ENCODE measurements at regions not wholly inside any gene's neighbourhood (a gene's known extent, or its start where the extent isn't known, plus 50 kb on each side); places are given as distances from the start of the nearest gene placed in this dataset.

DNA sequence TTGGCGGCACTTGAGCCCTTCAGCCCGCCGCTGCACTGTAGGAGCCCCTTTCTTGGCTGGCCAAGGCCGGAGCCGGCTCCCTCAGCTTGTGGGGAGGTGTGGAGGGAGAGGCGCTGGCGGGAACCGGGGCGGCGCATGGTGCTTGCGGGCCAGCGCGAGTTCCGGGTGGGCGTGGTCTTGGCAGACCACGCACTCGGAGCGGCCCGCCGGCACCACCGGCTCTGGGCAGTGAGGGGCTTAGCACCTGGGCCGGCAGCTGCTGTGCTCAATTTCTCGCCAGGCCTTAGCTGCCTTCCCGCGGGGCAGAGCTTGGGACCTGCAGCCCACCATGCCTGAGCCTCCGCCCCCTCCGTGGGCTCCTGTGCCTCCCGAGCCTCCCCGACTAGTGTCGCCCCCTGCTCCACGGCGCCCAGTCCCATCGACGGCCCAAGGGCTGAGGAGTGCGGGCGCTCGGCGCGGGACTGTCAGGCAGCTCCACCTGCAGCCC is 673.7 kb upstream of the BRINP3 start:
- no peak for DNase-seq (ENCODE audit: low spot score)

- no peak for DNase-seq (ENCODE audit: low spot score)
These were observed 675.1 kb upstream of the BRINP3 start for GRCh38 chr1:191152776-191153175.

DNA sequence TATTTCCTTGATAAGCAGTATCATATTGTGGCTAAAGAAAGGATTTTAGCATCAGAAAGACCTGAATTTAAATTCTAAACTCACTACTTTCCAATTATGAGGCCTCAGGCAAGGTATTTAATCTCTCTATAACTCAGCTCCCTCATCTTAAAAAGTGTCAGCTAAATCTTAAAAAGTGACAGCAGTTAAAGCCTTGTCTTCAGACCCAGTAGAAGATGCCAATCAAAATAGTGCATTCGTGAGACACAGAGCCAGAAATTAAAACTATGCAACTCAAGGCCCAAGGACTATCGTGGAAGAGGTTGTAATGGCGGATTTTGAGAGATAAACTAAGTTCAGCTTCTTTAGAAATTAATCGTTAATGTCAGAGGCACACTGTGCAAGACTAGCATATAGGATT is 677.5 kb upstream of the BRINP3 start:
- DNase-seq (ENCODE audit: low spot score) = no peak

GRCh38 chr1:191160837-191161236 is 683.2 kb upstream of the BRINP3 start:
- no peak for DNase-seq (ENCODE audit: low spot score)

- DNase-seq (ENCODE audit: low spot score) = no peak
These were observed 685.1 kb upstream of the BRINP3 start for GRCh38 chr1:191162762-191163161.

GRCh38 chr1:191163621-191164020 is 686.0 kb upstream of the BRINP3 start:
- no peak for DNase-seq (ENCODE audit: low spot score)

GRCh38 chr1:191174298-191174697 is 696.6 kb upstream of the BRINP3 start:
- DNase-seq (ENCODE audit: low spot score) = peak; percentile 18

GRCh38 chr1:191176131-191176530 is 698.5 kb upstream of the BRINP3 start:
- DNase-seq (ENCODE audit: low spot score) = no peak

- peak; percentile 35 for DNase-seq (ENCODE audit: low spot score)
These were observed 729.0 kb upstream of the BRINP3 start for GRCh38 chr1:191206513-191207207.

GRCh38 chr1:191222206-191222605 is 744.5 kb upstream of the BRINP3 start:
- DNase-seq (ENCODE audit: low spot score) = no peak

DNA sequence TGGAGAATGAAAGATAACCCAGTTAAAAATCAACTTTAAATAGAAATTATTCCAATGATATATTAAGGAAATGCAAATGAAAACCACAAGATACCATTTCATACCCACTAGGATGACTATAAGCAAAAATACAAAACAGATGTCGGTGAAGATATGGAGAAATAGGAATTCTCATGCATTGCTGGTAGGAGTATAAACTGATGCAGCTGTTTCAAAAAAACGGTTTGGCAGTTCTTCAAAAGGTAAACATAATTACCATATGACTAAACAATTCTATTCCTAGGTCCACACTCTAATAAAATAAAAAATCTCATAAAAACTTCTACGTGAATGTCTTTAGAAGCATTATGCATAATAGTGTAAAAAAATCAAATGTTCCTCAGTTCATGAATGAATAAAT is 763.3 kb upstream of the BRINP3 start:
- no peak for DNase-seq (ENCODE audit: low spot score)

DNA sequence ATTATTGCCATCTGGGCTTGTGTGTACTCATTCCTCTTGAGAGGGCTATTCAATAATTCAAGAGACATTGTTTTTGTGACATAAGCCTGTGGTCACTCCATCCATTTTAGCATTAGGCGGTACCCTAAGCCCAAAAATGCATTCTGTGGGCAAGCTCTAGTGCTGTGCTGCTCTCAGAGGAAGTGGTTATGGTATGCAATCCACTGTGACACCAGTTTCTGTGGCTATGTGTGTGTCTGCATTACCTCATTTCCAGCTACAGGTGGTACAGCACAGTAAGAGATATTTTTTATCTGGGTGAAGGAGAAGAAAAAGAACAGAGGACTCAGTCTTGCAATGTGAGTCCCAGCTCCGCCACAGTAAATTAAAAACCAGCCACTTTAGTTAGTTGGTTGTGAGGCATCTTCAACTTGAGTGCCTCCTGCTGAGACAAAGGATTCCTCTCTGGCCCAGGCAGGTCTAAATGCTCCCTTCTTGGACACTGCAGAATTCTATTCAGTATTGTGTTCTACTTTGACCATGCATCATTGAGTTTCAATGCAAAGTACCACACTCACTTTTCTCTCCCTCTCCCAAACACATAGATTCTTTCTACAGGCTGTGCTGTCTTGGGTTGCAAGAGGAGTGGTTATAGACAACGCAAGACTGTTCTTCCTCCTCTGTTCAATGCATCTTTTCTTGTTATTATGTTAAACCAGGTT is 777.8 kb upstream of the BRINP3 start:
- no peak for DNase-seq (ENCODE audit: low spot score)

DNA sequence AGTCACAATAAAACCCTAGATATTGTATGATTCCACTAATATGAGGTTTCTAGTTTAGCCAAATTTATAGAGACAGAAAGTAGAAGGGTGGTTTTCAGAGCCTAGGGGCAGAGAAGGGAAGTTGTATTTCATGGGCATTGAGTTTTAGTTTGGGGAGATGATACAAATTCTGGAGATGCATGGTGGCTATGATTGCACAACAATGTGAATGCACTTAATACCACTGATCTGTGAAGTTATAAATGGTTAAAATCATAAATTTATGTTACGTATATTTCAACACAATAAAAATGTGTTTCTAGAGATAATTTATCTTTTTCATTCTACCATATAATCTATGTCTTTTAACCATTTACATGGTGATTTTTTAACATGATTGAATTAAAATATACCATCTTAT is 779.3 kb upstream of the BRINP3 start:
- DNase-seq (ENCODE audit: low spot score) = no peak

DNA sequence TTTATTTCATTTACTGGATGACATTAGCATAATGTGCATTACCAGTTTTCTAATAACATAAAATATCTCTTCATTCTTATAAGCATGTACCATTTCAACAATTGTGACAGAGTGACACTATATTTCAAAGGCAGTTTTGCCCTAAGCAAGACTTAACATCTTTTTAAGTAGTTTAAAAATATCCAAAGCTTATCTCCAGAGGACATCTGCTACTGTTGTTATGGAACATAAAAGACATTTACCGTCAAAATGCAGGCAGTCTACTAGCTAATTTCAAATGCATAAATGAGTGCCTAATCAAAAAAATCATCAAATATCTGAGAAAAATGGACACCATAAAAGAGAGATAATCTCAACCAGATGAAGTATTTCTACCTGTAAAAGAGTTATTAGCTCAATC is 782.4 kb upstream of the BRINP3 start:
- no peak for DNase-seq (ENCODE audit: low spot score)

DNA sequence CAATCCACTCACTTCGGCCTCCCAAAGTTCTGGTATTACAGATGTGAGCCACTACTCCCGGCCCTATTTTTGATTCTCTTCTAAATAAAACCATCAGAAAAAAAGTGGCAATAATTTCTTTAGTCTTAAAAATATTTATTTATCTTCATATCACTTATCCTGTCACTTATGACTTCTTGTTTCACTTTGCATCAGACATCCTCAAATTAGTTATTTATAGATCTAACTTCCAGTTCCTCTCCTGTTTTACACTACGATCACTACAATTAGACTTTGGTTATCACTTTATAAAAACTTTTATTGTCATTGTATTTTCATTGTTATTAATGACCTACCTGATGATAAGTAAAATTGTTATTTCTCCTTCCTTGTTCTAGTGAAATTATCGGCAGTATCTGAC is 783.4 kb upstream of the BRINP3 start:
- DNase-seq (ENCODE audit: low spot score) = no peak

- no peak for DNase-seq (ENCODE audit: low spot score)
These were observed 801.7 kb upstream of the BRINP3 start for GRCh38 chr1:191279266-191279800.

GRCh38 chr1:191284175-191284574 is 806.5 kb upstream of the BRINP3 start:
- DNase-seq (ENCODE audit: low spot score) = no peak

GRCh38 chr1:191290441-191290840 is 812.8 kb upstream of the BRINP3 start:
- no peak for DNase-seq (ENCODE audit: low spot score)

- no peak for DNase-seq (ENCODE audit: low spot score)
These were observed 827.7 kb upstream of the BRINP3 start for GRCh38 chr1:191305370-191305769.

GRCh38 chr1:191306916-191307315 is 829.3 kb upstream of the BRINP3 start:
- DNase-seq (ENCODE audit: low spot score) = no peak

- DNase-seq (ENCODE audit: low spot score) = peak; percentile 16
These were observed 838.2 kb upstream of the RGS18 start for GRCh38 chr1:191320062-191320461.

DNA sequence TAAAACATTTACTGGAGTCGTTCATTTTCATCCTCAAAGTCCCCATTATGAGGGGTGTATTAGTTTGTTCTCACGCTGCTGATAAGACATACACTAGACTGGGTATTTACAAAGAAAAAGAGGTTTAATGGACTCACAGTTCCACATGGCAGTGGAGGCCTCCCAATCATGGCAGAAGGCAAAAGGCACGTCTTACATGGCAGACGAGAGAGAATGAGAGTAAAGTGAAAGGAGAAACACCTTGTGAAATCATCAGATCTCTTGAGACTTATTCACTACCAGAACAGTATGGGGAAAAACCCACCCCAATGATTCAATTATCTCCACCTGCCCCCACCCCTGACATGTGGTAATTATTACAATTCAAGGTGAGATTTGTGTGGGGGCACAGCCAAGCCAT is 830.4 kb upstream of the RGS18 start:
- DNase-seq (ENCODE audit: low spot score) = no peak

DNA sequence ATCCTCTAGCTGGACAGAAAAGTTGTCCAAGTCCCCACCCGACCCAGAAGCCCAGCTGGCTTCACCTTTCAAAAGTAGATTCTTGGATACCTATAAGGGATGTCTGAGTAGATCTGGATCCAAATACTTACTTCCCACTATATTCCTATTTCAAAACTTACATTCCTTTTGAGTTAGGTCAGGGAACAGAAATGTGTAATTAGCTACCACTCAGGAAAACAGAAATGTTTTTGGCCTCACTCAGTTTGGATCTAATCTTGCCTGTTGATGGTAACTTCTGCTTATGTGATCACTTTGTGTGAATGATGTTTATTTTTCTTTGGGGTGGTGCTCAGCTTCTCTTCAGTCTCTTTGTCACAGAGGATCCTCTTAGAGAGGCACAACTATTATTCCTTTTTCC is 814.4 kb upstream of the RGS18 start:
- peak; percentile 78 for DNase-seq (ENCODE audit: low spot score)
